ENCODE measurements at regions not wholly inside any gene's neighbourhood (a gene's known extent, or its start where the extent isn't known, plus 50 kb on each side); places are given as distances from the start of the nearest gene placed in this dataset.

DNA sequence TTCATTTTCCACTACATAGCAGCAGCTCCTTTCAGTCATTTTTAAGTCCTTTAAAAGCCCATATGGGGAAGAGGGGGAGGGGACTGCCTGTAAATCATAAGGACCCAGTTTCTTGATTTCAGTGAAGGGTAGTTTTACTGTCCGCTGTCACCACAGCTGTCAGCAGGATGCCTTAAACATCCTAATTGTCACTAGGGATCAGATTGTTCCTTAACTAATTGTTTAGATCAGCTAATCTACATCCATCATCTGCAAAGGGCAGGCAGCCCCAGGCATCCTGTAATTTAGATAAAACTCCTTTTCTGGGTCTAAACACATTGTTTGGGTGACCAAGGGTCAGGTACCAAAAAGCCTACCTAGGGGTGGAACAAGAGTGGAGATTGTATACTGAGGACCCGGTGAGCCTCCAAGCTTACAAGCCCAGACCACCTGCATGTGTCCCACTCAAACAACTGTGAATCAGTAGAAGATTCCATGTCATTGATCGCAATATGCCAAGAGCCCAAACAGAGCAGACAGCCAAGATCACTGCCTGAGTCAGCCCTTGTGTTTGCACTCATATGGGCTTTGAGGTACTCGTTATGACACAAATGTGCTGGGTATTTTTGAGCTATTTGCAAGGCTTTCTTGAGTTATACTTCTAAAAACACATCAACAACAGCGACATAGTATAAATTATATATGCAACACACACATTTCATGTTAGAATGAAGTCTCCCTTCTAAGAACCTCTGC is 198.7 kb upstream of the CEP162 start:
- TF ChIP-seq CTCF (IDR thresholded peaks at IDR 0.05; ENCODE audit: extremely low read depth in 1 of 2, insufficient read depth in 1 of 2, low read depth in 1 of 2, low read length in 2 of 2) (no peak), JUN (IDR thresholded peaks at IDR 0.05; ENCODE audit: borderline replicate concordance, insufficient read depth, insufficient read length, low read depth) (no peak), MAX (IDR thresholded peaks at IDR 0.05; ENCODE audit: insufficient read depth, insufficient read length) (no peak), FOS (IDR thresholded peaks at IDR 0.05; ENCODE audit: borderline replicate concordance, insufficient read depth, low read length) (no peak), POLR2AphosphoS5 (IDR thresholded peaks at IDR 0.05; ENCODE audit: insufficient read depth, low read depth, low read length) (no peak), POLR2A (IDR thresholded peaks at IDR 0.05; ENCODE audit: low read depth, low read length) (no peak), GATA2 (IDR thresholded peaks at IDR 0.05; ENCODE audit: insufficient read depth, insufficient read length, low read depth, low read length) (no peak), EZH2 (IDR thresholded peaks at IDR 0.05; ENCODE audit: borderline replicate concordance, low read depth, low read length, severe bottlenecking) (no peak)
